Trophoblast cell (in vitro differentiated cells and primary cell): ENCODE measurements at regions not wholly inside any gene's neighbourhood (a gene's known extent, or its start where the extent isn't known, plus 50 kb on each side); places are given as distances from the start of the nearest gene placed in this dataset.

Experiments
- DNase-seq, 2 donors: peaks; one replicate each; pipeline ENCODE4 v3.0.0-alpha.2; 2016
- H2AFZ ChIP-seq: 2 replicates; pipeline ENCODE4 v1.6.1; 2013; ENCODE audit warnings: low read length, moderate library complexity, mild to moderate bottlenecking; ENCODE audit not compliant: insufficient read depth, poor library complexity
- H2AK5ac ChIP-seq: 2 replicates; pipeline ENCODE4 v1.6.1; 2013; ENCODE audit warnings: mild to moderate bottlenecking, low read length
- H2BK120ac ChIP-seq: 2 replicates; pipeline ENCODE4 v1.6.1; 2013; ENCODE audit warnings: low read length, mild to moderate bottlenecking, moderate library complexity; ENCODE audit not compliant: insufficient read depth, poor library complexity
- H2BK12ac ChIP-seq: 2 replicates; pipeline ENCODE4 v1.6.1; 2013; ENCODE audit warnings: mild to moderate bottlenecking, low read length, moderate library complexity
- H2BK5ac ChIP-seq: 2 replicates; pipeline ENCODE4 v1.6.1; 2013; ENCODE audit warnings: low read length, low read depth, moderate library complexity, mild to moderate bottlenecking; ENCODE audit not compliant: poor library complexity
- H3K14ac ChIP-seq: 2 replicates; pipeline ENCODE4 v1.6.1; 2013; ENCODE audit warnings: mild to moderate bottlenecking, low read length
- H3K18ac ChIP-seq: 2 replicates; pipeline ENCODE4 v1.6.1; 2013; ENCODE audit warnings: mild to moderate bottlenecking, low read length
- H3K23ac ChIP-seq: 2 replicates; pipeline ENCODE4 v1.6.1; 2013; ENCODE audit warnings: low read length
- H3K27ac ChIP-seq: 2 replicates; pipeline ENCODE4 v1.5.1; 2013; ENCODE audit warnings: low read depth, mild to moderate bottlenecking, inconsistent platforms, low read length, moderate library complexity
- H3K27me3 ChIP-seq: 2 replicates; pipeline ENCODE4 v1.6.1; 2013; ENCODE audit warnings: inconsistent platforms, mild to moderate bottlenecking, low read length, moderate library complexity; ENCODE audit not compliant: insufficient read depth
- H3K36me3 ChIP-seq, 2 experiments: 1 replicate in 1 of 2; 2 replicates in 1 of 2; pipeline ENCODE4 v1.6.1; 2013; ENCODE audit warnings: low read length in 2 of 2, mild to moderate bottlenecking in 2 of 2, moderate library complexity in 1 of 2; ENCODE audit not compliant: insufficient read depth in 2 of 2, control insufficient read depth in 1 of 2
- H3K4ac ChIP-seq: 2 replicates; pipeline ENCODE4 v1.6.1; 2013; ENCODE audit warnings: low read depth, mild to moderate bottlenecking, low read length, moderate library complexity
- H3K4me1 ChIP-seq, 2 experiments: 1 replicate in 1 of 2; 2 replicates in 1 of 2; pipeline ENCODE4 v1.6.1; 2013; ENCODE audit warnings: low read length in 2 of 2, mild to moderate bottlenecking in 2 of 2, moderate library complexity in 1 of 2; ENCODE audit not compliant: insufficient read depth in 2 of 2, control insufficient read depth in 1 of 2
- H3K4me2 ChIP-seq: 2 replicates; pipeline ENCODE4 v1.6.1; 2013; ENCODE audit warnings: inconsistent platforms, mild to moderate bottlenecking, low read length, moderate library complexity
- H3K4me3 ChIP-seq: 2 replicates; pipeline ENCODE4 v1.5.1; 2013; ENCODE audit warnings: mild to moderate bottlenecking, low read depth, low read length, inconsistent platforms
- H3K79me1 ChIP-seq: one replicate; pipeline ENCODE4 v1.6.1; 2013; ENCODE audit warnings: low read length
- H3K79me2 ChIP-seq: 2 replicates; pipeline ENCODE4 v1.6.1; 2013; ENCODE audit warnings: low read length, mild to moderate bottlenecking; ENCODE audit not compliant: control insufficient read depth, insufficient read depth, poor library complexity
- H3K9ac ChIP-seq: 2 replicates; pipeline ENCODE4 v1.6.1; 2013; ENCODE audit warnings: mild to moderate bottlenecking, low read length
- H3K9me3 ChIP-seq: 2 replicates; pipeline ENCODE4 v1.6.1; 2013; ENCODE audit warnings: low read depth, mild to moderate bottlenecking, control low read depth, inconsistent platforms, low read length; ENCODE audit not compliant: insufficient read depth
- H4K12ac ChIP-seq: 2 replicates; pipeline ENCODE4 v1.6.1; 2013; ENCODE audit warnings: low read depth, mild to moderate bottlenecking, low read length, moderate library complexity
- H4K8ac ChIP-seq: 2 replicates; pipeline ENCODE4 v1.6.1; 2013; ENCODE audit warnings: low read depth, mild to moderate bottlenecking, low read length, moderate library complexity
- H4K91ac ChIP-seq: one replicate; pipeline ENCODE4 v1.6.1; 2013; ENCODE audit warnings: low read depth, mild to moderate bottlenecking, low read length, moderate library complexity
- WGBS: extraction: QIAGEN DNeasy Blood & Tissue Kit; methylation state at CpG from one replicate; pipeline ENCODE4 v1.1.7; 2013; ENCODE audit warnings: missing lambda C conversion rate; ENCODE audit not compliant: insufficient read length, insufficient coverage; ENCODE audit errors: extremely low coverage; 5-methylcytosine and 5-hydroxymethylcytosine counted together

DNA sequence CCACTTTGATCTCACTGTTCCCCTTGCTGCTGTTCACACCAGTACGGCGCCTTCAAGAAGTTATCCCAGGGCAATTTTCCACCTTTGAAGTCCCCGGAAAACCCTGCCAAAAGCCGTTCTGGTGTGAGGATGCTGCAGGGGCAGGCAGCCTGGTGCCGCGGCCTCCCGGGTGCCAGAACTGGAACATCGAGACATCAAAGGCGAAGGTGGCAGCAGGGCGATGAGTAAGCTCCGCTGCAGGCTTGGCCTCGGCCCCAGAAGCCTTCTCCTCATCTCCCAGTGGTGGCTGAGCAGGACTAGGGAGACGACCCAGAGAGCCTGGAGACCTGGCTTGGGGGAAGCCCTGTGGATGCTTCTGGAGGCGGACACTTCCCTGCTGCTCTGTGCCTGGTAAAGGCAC, 115.3 kb upstream of the MSX2 start:
- no peaks in the 10 kb centered on the region for H3K36me3 ChIP-seq
- H3K79me1 ChIP-seq = peaks cover 30% of the 10 kb centered on the region
- peak overlapping the region; percentile 38 for H2AK5ac ChIP-seq
- H3K4me1 ChIP-seq = peaks cover 24 to 29% of the 10 kb centered on the region in 2 experiments
- peak overlapping the region; percentile 5 for H4K8ac ChIP-seq
- H3K27me3 ChIP-seq = no peaks in the 10 kb centered on the region
- H4K12ac ChIP-seq = no peak overlapping the region
- no peak overlapping the region for H3K23ac ChIP-seq
- no peak overlapping the region for H3K4me2 ChIP-seq
- H3K27ac ChIP-seq = no peak overlapping the region
- peak overlapping the region; percentile 19 for H2AFZ ChIP-seq
- H3K9me3 ChIP-seq = no peaks in the 10 kb centered on the region
- peak overlapping the region; percentile 46 for H3K14ac ChIP-seq
- peak overlapping the region; percentile 84 for H2BK12ac ChIP-seq
- peak overlapping the region; percentile 42 for H2BK5ac ChIP-seq
- WGBS = no CpG with 5 or more reads among the region's 14 CpGs
- H3K4ac ChIP-seq = no peak overlapping the region
- H3K4me3 ChIP-seq = no peak overlapping the region
- H3K18ac ChIP-seq = peak overlapping the region; percentile 4
- H4K91ac ChIP-seq = peak overlapping the region; percentile 91
- no peak overlapping the region for H3K9ac ChIP-seq
- peak overlapping the region; percentile 64 for H2BK120ac ChIP-seq
- DNase-seq = peak in 1 of 2 donors; percentile 57
- no peaks in the 10 kb centered on the region for H3K79me2 ChIP-seq

DNA sequence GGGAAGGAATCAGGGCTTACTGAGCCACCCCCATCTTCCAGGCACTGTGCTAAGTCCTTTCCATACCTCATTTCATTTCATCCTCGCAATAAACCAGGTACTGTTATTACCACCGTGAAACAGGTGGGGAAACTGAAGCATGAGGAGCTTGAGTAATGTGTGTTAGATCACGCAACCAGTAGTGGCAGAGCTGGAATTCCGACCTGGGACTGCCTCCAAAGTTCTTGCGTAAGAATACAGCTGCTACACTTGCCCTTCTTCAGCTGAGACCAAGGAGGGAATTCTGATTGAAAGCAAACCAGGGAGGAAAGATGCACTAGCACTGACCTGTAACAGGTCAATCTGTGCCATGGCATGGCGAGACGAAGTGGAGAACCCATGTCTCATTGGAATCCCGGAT, 113.4 kb upstream of the MSX2 start:
- Histone ChIP-seq H3K14ac (peak overlapping the region; percentile 12), H4K12ac (no peak overlapping the region), H2BK120ac (no peak overlapping the region), H3K36me3 (no peaks in the 10 kb centered on the region), H2AFZ (no peak overlapping the region), H2AK5ac (peak overlapping the region; percentile 20), H3K4ac (no peak overlapping the region), H3K79me2 (no peaks in the 10 kb centered on the region), H3K4me1 (peaks cover 24 to 31% of the 10 kb centered on the region in 2 experiments), H3K27ac (peak overlapping the region; percentile 0), H3K27me3 (no peaks in the 10 kb centered on the region), H3K18ac (no peak overlapping the region), H3K79me1 (peaks cover 36% of the 10 kb centered on the region), H3K9ac (no peak overlapping the region), H2BK5ac (no peak overlapping the region), H3K4me3 (no peak overlapping the region), H4K8ac (peak overlapping the region; percentile 54), H3K23ac (no peak overlapping the region), H2BK12ac (peak overlapping the region; percentile 79), H3K4me2 (no peak overlapping the region), H3K9me3 (no peaks in the 10 kb centered on the region), H4K91ac (peak overlapping the region; percentile 45)
- peak; percentile 81 to 90 for DNase-seq
- WGBS = no CpG with 5 or more reads among the region's 8 CpGs

DNA sequence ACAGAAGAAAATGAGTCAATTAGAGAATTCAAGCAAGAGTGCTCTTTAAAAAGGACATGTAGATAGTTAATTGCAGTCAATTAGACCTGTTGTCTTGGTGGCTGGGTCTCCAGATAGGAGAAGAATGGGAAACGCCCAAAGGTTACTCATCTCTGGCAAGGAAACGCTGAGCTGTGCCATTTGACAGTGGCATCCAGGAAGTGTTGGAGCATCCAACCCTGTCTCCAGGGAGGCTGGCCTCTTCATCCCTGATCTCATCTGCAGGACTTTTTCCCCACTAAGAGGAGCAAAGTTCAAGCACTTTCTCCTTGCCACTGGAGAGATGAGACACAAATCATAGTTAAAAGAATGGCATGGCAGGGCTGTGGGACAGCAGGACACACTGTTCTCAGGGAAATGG, 111.7 kb upstream of the MSX2 start:
- Histone ChIP-seq H3K27ac (no peak overlapping the region), H3K23ac (no peak overlapping the region), H2BK5ac (no peak overlapping the region), H3K14ac (no peak overlapping the region), H3K9ac (no peak overlapping the region), H3K79me1 (peaks cover 40% of the 10 kb centered on the region), H3K4ac (no peak overlapping the region), H3K9me3 (no peaks in the 10 kb centered on the region), H2AFZ (no peak overlapping the region), H2BK120ac (peak overlapping the region; percentile 4), H3K36me3 (no peaks in the 10 kb centered on the region), H3K27me3 (no peaks in the 10 kb centered on the region), H3K4me3 (no peak overlapping the region), H2AK5ac (no peak overlapping the region), H2BK12ac (peak overlapping the region; percentile 21), H3K18ac (no peak overlapping the region), H4K91ac (peak overlapping the region; percentile 11), H3K79me2 (peaks cover 1% of the 10 kb centered on the region), H3K4me2 (no peak overlapping the region), H4K8ac (no peak overlapping the region), H4K12ac (no peak overlapping the region), H3K4me1 (peaks cover 23 to 27% of the 10 kb centered on the region in 2 experiments)
- WGBS = no CpG with 5 or more reads among the region's 2 CpGs
- peak; percentile 80 to 85 for DNase-seq

DNA sequence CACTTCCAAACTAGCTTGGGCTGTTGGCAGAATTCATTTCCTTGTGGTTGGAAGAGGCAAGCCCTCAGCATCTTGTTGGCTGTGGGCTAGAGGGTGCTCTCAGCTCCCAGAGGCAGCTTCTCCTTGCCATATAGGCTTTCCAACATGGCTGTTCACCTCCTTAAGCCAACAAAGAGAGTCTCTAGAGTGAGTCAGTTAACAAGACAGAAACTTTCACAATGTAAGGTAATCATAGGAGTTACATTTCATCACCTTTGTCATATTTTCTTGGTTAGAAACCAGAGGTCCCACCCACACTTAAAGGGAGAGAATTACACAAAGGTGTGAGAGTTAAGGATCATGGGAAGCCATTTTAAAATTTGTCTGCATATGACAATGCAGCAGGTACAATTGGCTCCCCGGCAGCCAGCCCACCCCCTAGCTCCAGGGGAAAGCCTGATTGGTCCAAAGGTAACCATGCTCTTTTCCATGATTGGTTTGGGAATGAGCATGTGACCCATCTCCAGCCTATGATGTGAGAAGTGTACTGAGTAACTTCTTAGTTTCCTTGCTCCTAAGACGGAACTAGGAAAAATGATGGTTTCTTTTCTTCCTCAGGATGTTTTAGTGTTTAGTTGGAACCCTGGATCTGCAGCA, 109.8 kb upstream of the MSX2 start:
- Histone ChIP-seq H3K27me3 (no peaks in the 10 kb centered on the region), H3K27ac (no peak overlapping the region), H4K91ac (peak overlapping the region; percentile 50), H3K23ac (no peak overlapping the region), H2BK12ac (peak overlapping the region; percentile 96), H2AK5ac (peak overlapping the region; percentile 60), H3K18ac (peak overlapping the region; percentile 67), H3K79me2 (peaks cover 8% of the 10 kb centered on the region), H3K4ac (no peak overlapping the region), H3K14ac (no peak overlapping the region), H3K36me3 (no peaks in the 10 kb centered on the region), H3K4me3 (no peak overlapping the region), H4K12ac (no peak overlapping the region), H3K9ac (no peak overlapping the region), H3K4me1 (peaks cover 24 to 29% of the 10 kb centered on the region in 2 experiments), H4K8ac (no peak overlapping the region), H2BK5ac (peak overlapping the region; percentile 55), H3K79me1 (peaks cover 43% of the 10 kb centered on the region), H2BK120ac (peak overlapping the region; percentile 63), H3K4me2 (no peak overlapping the region), H3K9me3 (no peaks in the 10 kb centered on the region), H2AFZ (no peak overlapping the region)
- peak; percentile 43 to 80 for DNase-seq
- no CpG with 5 or more reads among the region's 2 CpGs for WGBS
